GM21423 (cell line): ENCODE measurements at regions not wholly inside any gene's neighbourhood (a gene's known extent, or its start where the extent isn't known, plus 50 kb on each side); places are given as distances from the start of the nearest gene placed in this dataset.
"Not testable (repeated sequence)": the region's sequence is repeated elsewhere in the genome, so short reads cannot be mapped to it uniquely, and the experiment has no call there.

Source experiments
- ATAC-seq: cut with Tn5 transposase; IDR thresholded peaks from one replicate; pipeline ENCODE4 v1.9.1; 2021; ENCODE audit warnings: mild to moderate bottlenecking, moderate library complexity; ENCODE audit not compliant: unreplicated experiment

DNA sequence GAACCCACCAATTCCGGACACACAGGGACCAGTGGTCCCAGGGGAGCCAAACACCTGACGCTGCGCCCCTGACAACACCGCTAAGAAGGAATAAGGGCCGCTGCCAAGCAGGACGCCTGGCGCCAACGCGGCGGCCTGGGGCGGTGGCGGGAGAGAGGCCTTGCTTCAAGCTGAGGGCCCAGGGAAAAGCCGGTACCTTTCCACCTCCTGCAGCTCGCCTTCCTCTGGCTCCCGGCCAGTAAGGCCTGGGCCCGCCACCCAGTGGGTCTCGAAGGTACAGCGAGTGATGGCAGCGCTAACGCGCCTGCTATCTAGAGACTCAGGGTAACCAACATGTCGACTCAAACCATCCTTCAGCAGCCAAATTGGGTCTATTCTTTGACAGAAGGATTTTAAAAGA lies 1074.1 kb downstream of the SI start:
- no peak for ATAC-seq

DNA sequence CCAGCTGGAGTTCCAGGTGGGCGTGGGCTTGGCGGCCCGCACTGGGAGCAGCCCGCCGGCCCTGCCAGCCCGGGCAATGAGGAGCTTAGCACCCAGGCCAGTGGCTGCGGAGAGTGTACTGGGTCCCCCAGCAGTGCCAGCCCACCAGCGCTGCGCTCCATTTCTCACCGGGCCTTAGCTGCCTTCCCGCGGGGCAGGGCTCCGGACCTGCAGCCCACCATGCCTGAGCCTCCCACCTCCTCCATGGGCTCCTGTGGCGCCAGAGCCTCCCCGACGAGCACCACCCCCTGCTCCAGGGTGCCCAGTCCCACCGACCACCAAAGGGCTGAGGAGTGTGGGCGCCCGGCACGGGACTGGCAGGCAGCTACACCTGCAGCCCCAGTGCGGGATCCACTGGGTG lies 1075.3 kb downstream of the SI start:
- ATAC-seq: not testable (repeated sequence)

DNA sequence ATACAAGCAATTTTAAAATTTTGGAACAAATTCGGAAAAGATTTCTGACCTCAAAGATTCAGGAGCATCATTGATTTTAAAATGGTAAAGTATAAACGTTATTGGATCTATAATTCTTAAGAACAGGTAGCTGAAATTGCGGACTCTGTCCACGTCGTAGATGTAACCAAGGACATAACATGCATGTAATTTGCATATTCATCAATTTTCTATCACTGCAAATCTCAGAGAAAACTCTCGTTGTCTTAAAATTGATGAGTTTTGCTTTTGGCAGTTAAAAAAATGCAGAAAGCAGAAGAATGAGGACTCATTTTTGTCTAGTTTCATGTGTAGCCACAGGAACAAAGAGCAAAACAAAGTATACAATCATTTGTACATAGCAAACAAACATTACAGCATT lies 1094.4 kb downstream of the SI start:
- ATAC-seq: no peak

DNA sequence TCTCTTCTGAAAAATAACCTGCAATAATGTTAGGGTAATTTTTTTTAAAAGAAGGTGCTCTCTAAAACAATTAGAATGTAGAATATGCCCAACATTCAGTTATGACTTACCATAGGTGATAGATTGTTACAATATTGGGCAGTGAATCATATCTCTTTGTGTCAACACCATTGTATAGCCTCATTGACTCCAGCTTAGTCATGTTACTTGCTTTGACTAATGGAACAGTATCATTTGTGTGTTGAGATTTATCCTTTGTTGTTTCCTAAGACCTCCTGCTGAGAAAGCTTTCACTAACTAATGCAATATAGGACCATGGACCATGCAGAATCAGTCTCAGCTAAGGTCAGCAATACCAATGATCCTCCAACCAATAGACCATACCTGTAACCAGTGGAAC lies 1106.4 kb downstream of the SI start:
- no peak for ATAC-seq

DNA sequence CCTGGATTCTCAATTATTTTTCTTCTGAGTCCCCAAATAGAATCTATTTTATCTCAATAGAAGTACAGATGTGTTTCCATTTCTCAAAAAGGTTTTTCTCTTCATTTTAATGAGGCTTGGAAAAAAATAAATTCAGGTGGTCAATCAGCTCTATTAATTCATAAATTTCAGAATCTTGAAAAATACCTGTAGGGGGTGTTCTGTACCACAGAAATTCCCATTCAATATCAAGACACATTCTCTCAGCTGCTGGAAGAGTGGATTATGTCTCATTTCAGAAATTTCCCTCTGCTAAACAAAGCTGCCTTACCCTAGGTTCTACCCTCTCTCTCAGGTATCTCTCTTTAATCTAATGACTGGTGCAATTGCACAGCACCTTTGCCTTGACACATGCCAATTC lies 1121.2 kb downstream of the SI start:
- ATAC-seq: no peak

DNA sequence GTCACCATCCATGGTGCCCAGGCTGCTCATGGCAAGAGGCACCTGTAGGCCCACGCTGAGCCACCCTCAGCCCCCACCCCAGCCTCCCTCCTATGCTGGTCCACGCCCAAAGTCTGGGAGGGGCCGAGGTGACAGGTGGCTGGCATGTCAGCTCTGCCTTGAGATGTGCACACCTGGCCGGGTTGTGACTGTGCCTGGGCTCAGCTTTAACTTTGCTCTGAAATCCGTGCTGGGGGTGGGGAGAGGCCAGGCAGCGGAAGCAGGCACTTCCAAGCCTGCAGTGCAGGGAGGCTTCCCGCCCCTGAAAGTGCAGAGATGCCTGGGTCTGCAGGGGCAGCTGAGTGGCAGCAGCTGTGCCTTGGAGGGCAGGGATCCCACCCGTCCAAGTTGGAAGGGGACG lies 1124.8 kb downstream of the SI start:
- ATAC-seq: no peak

DNA sequence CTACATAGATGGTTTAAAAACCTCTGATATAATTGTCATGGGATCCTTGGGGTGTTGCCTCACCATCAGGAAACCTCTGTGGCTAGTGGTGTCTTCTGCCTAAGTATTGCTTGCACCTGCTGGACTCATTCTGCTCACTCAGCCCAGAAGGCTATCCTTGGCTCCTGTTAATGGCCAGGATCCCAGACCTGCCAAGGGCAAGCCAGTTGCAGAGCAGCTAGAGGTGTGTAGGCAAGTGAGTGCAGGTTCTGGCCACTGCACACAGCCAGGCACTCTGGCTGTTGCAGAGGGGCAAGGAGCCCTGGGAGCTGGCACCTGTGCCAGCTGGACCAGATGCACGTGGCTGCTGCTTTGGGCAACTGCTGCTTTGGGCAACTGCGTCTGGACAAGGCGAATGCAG lies 1125.8 kb downstream of the SI start:
- no peak for ATAC-seq

DNA sequence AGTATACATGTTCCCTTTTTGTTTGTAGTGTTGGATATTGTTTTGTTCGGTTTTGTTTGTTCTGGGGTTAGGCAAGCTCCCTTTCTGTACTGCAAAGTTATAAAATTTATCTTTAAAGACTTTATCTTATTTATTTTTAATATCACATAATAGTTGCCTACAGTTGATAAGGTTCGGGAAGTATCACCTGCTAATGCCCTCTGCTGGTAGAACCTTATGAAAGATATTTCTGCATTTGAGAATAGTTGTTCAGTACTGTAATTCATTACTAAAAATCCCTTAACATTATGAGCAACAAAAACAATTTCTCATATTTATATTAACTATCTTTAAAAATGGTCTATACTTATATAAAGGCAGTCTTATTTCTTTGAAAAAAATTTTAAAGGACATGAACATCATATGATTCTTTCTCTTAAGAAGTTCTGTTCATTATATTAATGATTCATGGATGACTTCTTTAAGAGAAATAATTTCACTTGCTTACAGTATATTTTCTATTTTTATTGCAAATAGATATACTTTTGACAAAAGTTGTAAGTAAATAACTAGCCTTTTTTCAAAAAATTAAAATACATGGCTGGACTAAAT lies 1126.8 kb downstream of the SI start:
- ATAC-seq: no peak

DNA sequence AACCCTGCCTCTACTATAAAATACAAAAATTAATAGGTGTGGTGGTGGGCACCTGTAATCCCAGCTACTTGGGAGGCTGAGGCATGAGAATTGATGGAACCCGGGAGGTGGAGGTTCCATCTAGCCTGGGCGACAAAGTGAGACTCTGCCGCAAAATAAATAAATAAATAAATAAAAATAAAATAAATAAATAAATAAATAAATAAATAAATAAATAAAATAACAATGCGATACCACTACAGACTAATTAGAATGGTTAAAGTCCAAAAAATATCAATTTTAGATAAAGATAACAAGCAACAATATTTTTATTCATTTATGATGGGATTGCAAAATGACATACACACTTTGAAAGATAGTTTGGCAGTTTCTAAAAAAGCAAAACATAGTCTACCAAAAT lies 1131.5 kb downstream of the SI start:
- no peak for ATAC-seq

DNA sequence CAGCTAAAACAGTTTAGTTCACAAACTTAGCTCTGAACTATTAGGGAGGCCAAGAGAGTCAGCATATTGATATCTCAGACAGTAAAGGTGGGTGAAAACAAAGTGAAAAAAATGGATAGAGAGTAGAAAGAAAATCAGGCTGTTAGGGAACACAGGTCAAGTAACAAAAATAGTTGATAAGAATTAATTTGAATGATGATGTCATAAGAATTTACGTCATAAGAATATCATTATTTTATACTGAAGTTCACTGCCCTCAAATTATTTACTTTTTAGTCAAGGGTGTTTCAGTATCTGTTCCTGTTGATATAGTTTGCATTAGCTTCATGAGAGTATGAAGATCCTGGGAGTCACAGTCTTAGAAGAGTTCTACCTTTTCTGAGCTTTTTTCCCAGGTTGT lies 1134.6 kb downstream of the SI start:
- ATAC-seq: no peak

DNA sequence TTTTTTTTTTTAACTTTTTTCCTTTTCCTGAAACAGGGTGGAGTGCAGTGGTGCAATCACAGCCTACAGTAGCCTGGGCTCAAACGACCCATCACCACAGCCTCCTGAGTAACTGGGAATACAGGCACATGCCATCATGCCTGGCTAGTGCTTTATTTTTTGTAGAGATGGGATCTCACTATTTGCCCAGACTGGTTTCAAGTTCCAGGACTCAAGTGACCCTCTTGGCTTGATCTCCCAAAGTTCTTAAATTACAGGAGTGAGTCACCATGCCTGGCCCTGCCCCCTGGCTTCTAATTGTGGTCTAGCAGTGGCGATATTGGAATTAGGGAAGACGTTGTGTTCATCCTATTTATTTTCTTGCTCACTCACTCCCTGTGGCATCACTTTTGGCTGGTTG lies 1138.4 kb downstream of the SI start:
- ATAC-seq: no peak

DNA sequence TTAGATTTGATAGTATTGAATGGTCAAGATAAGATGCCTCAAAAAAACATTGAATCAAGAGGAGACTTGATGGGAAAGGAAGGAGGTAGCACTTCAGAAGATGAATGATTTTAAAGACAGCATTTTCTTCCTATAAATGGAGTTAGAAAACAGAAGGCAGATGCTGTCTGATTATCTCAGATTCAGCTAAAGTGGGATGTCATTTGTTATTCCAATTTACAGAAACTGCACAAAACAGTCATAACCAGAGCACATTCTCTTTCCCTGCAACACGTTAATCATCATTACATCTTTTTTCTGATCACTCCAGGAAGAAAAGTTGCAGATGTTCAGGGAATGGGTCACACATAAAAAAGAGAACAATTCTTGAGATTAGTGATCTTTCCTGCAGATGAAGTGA lies 1141.8 kb downstream of the SI start:
- ATAC-seq: no peak

DNA sequence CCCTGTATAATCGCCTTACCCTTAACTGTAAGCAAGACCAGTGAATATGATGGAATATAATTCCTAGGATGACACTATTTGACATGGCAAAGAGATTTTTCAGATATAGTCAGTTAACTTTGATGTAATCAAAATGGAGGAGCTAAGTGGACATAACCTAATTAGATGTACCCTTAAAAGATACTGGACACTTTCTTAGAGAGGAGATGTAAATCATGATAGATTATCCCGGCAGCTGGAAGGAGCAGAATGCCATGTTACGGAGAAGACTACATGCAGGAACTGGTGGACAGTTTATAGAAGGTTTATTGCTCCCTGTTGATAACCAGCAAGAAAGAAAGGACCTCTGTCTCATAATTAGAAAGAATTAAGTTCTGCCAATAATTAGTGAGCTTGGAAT lies 1142.9 kb downstream of the SI start:
- ATAC-seq: no peak

DNA sequence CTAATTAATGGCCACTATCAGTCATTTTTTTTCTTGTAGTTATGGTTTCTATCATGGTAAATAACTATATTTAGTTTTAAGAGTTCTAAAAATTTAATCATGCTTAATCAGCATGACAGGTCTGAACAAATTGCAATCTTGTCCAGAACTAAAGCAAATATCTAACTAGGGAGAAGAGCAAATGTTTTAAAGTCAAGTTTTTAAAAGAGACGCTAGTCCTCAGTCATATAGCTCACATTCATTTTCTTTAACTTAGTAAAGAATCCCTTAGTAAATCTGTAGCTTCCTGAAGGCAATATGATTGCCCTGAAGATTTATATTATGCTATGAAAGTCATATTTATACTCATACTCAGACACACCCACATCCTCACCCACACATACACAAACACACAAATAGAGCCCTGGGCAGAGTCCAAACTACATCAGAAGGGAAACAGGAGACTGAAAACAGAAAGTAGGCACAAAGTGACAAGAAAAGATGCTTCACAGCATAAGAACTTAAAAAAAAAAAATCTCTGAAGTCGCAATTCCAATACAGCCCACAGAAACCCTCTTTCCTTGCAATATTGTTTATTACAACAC lies 1149.1 kb downstream of the SI start:
- no peak for ATAC-seq

DNA sequence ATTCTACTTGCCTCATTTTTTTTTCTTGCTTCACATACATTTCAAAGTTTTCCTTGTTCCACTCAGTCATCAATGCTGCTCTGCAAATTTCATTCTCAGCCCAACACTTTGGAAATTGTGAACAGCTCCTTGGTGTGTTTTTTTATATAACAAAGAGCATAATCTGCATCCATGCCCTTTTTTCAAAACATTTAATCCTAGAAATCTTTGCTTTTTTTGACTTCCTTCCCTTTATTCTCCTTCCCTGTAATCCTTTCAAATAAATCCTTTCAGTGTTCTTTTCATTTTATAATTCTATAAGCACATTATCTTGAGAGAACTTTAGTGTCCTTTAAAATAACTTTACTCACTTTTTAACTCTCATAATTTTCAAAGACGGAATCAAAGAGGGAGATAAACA lies 1150.8 kb downstream of the SI start:
- ATAC-seq: no peak

DNA sequence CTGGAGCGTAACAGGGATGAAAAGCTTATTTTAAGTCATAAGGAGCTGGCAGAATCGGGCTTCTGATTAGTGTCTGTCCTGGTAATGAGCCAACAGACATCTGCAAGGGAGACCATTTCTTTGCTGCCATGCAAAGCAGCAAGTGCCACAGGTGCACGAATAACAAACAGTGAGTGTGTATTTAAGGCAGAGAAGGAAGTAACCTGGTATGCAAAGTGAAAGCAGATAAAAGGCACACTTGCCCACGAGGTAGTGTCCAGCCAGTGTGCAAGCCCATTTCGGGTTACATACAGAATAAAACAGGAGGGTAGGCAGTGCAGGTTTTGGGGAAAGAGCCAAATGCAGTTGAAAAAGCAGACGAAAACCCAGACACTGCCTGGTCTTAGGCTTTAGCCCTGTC lies 1153.7 kb downstream of the SI start:
- no peak for ATAC-seq

DNA sequence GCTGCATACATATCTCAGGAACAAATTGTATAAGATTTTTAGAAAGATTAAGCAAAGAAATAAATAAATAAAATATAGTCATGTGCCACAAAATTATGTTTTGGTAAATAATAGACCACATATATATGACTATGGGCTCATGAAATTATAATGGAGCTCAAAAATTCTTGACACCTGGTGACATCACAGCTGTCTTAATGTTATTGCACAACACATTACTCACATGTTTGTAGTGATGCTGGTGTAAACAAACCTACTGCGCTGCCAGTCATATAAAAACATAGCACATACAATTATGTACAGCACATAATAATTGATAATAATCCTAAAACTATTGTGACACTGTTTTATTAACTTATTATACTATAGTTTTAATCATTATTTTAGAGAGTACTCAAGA lies 1159.1 kb downstream of the SI start:
- no peak for ATAC-seq

DNA sequence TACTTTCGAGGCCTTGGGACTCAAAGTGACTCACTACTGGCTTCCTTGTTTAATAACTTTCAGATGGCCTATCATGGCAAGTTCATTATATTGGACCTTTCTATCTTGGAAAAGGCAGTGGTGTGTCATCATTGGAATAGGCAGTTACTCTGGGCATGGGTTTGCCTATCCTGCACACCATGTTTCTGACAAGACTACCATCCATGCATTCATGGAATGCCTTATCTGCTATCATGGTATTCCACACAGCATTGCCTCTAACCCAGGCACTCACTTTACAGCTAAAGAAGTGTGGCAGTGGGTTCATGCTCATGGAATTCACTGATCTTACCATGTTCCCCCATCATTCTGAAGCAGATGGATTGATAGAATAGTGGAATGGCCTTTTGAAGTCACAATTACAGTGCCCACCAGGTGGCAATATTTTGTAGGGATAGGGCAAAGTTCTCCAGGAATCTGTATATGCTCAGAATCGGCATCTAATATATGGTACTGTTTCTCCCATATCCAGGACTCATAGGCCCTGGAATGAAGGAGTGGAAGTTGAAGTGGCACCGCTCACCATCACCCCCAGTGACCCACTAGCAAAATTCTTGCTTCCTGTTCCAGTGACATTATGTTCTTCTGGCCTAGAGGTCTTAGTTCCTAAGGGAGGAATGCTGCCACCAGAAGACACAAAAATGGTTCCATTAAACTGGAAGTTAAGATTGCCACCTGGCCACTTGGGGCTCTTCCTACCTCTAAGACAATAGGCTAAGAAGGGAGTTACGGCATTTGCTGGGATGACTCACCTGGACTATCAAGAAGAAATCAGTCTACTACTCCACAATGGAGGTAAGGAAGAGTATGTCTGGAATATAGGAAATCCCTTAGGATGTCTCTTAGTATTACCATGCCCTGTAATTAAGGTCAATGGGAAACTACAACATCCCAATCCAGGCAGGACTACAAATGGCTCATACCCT lies 1161.4 kb downstream of the SI start:
- no peak for ATAC-seq

DNA sequence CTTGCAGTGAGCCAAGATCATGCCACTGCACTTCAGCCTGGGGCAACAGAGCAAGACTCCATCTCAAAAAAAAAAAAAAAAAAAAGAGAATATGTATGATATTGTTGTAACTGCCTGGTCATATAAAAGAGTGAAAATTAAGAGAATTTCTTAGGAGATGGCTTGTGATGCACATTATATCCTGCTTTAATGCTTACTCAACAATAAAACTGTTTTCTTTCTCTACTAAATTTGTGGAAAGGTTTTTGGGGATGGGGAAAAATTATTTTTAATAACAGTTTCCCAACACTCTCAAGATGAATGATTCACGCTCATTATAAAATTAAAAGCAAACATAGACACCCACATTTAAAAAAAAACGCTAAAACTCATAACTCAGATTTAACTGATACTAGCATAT lies 1163.0 kb downstream of the SI start:
- ATAC-seq: no peak

DNA sequence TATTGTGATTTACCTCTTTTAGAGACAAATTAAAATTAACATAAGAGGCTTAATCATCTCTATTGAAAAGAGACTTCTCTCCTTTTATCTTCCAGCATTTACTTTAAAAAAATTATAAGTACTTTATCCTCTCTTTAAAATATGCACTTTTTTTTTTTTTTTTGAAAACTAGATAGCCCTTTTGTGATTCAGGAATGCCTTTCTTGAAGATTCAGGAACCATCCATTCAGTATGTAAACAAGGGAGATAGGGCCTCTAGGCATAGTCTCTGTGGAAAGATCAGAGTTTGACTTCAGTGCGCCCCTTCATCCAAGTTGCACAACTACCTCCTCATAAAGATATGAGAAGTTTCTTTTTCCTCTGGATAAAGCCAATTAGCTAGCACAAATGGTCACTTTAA lies 1163.7 kb downstream of the SI start:
- ATAC-seq: no peak

DNA sequence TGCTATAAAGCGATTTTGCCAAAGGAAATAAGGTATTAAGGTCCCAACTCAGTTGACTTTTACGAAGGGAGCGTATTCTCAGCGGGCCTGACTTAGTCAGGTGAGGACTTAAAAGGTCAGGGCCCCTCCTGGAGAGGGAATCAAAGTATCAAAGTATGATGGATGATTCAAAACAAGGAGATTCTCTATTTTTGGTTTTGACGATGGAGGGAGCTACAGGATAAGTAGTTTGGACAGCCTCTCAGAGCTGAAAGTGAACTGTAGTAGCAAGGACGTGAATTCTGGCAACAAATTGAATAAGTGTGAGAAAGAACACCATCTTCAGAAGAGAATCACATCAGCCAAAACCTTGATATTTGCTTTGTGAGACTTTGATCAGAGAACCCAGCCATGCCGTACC lies 1186.5 kb downstream of the SI start:
- ATAC-seq: no peak

DNA sequence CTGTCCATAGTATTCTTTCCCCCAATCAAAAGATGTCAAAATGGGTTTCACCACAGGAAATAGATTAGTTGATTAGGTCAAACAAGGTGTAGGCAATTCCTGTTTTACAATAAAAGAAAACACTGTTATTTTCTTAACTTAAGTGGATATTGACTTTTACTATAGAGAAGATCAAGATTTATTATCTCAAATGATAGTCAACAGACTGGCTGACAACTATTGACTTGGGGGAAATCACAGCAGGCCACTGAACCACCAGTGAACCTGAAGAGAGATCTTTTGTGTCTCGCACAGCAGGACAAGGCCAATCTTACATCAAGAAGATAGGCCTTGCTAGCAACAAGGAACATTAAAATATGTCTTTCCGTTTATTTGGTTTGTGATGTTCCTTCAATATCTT lies 1187.6 kb downstream of the SI start:
- no peak for ATAC-seq
